ENCODE measurements at regions not wholly inside any gene's neighbourhood (a gene's known extent, or its start where the extent isn't known, plus 50 kb on each side); places are given as distances from the start of the nearest gene placed in this dataset.

- H3K4me1 ChIP-seq: no peaks in the 10 kb centered on the region
- H3K27me3 ChIP-seq: peaks cover 0 to 3% of the 10 kb centered on the region in 2 donors
- H3K36me3 ChIP-seq: no peaks in the 10 kb centered on the region
- intact Hi-C loops (cut with DNase I; ENCODE audit: low total_unique reads): no loop called here
- TF ChIP-seq POLR2A (IDR thresholded peaks at IDR 0.05): no peak
- no peak for TF ChIP-seq POLR2AphosphoS5 (IDR thresholded peaks at IDR 0.05)
- TF ChIP-seq CTCF (IDR thresholded peaks at IDR 0.05): no peak
- H3K9me3 ChIP-seq: peaks cover 16 to 44% of the 10 kb centered on the region in 2 donors
- DNase-seq (ENCODE audit: low spot score in 2 of 2): no peak
- no peak overlapping the region for H3K4me3 ChIP-seq
- no peak overlapping the region for H3K27ac ChIP-seq
Measured at GRCh38 chr1:29569971-29570634, 333.8 kb downstream of the PTPRU start.

GRCh38 chr1:29567257-29567656 lies 330.9 kb downstream of the PTPRU start:
- no peak for TF ChIP-seq POLR2AphosphoS5 (IDR thresholded peaks at IDR 0.05)
- no peak for TF ChIP-seq CTCF (IDR thresholded peaks at IDR 0.05)
- no peak overlapping the region for H3K27ac ChIP-seq
- no peaks in the 10 kb centered on the region for H3K36me3 ChIP-seq
- no peak for DNase-seq (ENCODE audit: low spot score in 2 of 2)
- H3K9me3 ChIP-seq: peaks cover 26 to 69% of the 10 kb centered on the region in 2 donors
- no peaks in the 10 kb centered on the region for H3K27me3 ChIP-seq
- H3K4me3 ChIP-seq: no peak overlapping the region
- H3K4me1 ChIP-seq: no peaks in the 10 kb centered on the region
- intact Hi-C loops (cut with DNase I; ENCODE audit: low total_unique reads): no loop called here

- no peak for DNase-seq (ENCODE audit: low spot score in 2 of 2)
- no peak for TF ChIP-seq CTCF (IDR thresholded peaks at IDR 0.05)
- no peak for TF ChIP-seq POLR2AphosphoS5 (IDR thresholded peaks at IDR 0.05)
- TF ChIP-seq POLR2A (IDR thresholded peaks at IDR 0.05): no peak
- no peak overlapping the region for H3K27ac ChIP-seq
- no peaks in the 10 kb centered on the region for H3K36me3 ChIP-seq
- intact Hi-C loops (cut with DNase I; ENCODE audit: low total_unique reads): no loop called here
- no peaks in the 10 kb centered on the region for H3K4me1 ChIP-seq
- no peaks in the 10 kb centered on the region for H3K27me3 ChIP-seq
- H3K9me3 ChIP-seq: peaks cover 27 to 69% of the 10 kb centered on the region in 2 donors
- H3K4me3 ChIP-seq: no peak overlapping the region
Measured at GRCh38 chr1:29565490-29565889, 329.2 kb downstream of the PTPRU start.

GRCh38 chr1:29563571-29563970 lies 327.2 kb downstream of the PTPRU start:
- no peak for TF ChIP-seq POLR2A (IDR thresholded peaks at IDR 0.05)
- no peak for TF ChIP-seq POLR2AphosphoS5 (IDR thresholded peaks at IDR 0.05)
- no peak for TF ChIP-seq CTCF (IDR thresholded peaks at IDR 0.05)
- H3K4me3 ChIP-seq: no peak overlapping the region
- no peaks in the 10 kb centered on the region for H3K4me1 ChIP-seq
- DNase-seq (ENCODE audit: low spot score in 2 of 2): no peak
- no peaks in the 10 kb centered on the region for H3K27me3 ChIP-seq
- no peak overlapping the region for H3K27ac ChIP-seq
- H3K36me3 ChIP-seq: no peaks in the 10 kb centered on the region
- intact Hi-C loops (cut with DNase I; ENCODE audit: low total_unique reads): no loop called here
- H3K9me3 ChIP-seq: peaks cover 27 to 60% of the 10 kb centered on the region in 2 donors

GRCh38 chr1:29563092-29563491 lies 326.8 kb downstream of the PTPRU start:
- TF ChIP-seq POLR2AphosphoS5 (IDR thresholded peaks at IDR 0.05) (no peak), POLR2A (IDR thresholded peaks at IDR 0.05) (no peak), CTCF (IDR thresholded peaks at IDR 0.05) (no peak)
- Histone ChIP-seq H3K27ac (no peak overlapping the region), H3K36me3 (no peaks in the 10 kb centered on the region), H3K27me3 (no peaks in the 10 kb centered on the region), H3K9me3 (peaks cover 27 to 55% of the 10 kb centered on the region in 2 donors), H3K4me1 (no peaks in the 10 kb centered on the region), H3K4me3 (no peak overlapping the region)
- no peak for DNase-seq (ENCODE audit: low spot score in 2 of 2)
- intact Hi-C loops (cut with DNase I; ENCODE audit: low total_unique reads): no loop called here
